ENCODE measurements at regions not wholly inside any gene's neighbourhood (a gene's known extent, or its start where the extent isn't known, plus 50 kb on each side); places are given as distances from the start of the nearest gene placed in this dataset.

DNA sequence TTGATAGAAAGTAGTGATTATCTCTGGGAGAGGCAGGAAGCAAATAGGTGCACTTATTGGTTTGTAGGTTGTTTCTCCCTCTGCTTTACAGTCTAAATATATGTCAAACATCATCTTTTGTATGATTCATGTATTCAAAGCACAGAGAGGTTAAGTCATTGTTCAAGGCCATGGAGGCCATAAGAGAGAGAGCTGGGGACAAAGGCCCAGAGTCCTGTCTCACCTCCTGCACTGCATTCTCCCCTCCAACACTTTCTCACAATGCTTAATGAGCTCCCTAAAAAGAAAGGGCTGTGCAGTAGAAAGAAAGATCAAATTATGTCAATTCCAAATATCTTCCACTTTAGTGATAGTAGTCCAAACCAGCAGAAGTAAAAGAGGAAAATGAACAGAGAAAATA is 180.4 kb upstream of the DIO3 start:
- H3K27me3 ChIP-seq = no peaks in the 10 kb centered on the region
- intact Hi-C loops (cut with DNase I) = no loop called here
- H3K27ac ChIP-seq = no peak overlapping the region
- H3K4me1 ChIP-seq = no peaks in the 10 kb centered on the region
- H3K4me3 ChIP-seq = no peak overlapping the region
- TF ChIP-seq, protein P1, sequence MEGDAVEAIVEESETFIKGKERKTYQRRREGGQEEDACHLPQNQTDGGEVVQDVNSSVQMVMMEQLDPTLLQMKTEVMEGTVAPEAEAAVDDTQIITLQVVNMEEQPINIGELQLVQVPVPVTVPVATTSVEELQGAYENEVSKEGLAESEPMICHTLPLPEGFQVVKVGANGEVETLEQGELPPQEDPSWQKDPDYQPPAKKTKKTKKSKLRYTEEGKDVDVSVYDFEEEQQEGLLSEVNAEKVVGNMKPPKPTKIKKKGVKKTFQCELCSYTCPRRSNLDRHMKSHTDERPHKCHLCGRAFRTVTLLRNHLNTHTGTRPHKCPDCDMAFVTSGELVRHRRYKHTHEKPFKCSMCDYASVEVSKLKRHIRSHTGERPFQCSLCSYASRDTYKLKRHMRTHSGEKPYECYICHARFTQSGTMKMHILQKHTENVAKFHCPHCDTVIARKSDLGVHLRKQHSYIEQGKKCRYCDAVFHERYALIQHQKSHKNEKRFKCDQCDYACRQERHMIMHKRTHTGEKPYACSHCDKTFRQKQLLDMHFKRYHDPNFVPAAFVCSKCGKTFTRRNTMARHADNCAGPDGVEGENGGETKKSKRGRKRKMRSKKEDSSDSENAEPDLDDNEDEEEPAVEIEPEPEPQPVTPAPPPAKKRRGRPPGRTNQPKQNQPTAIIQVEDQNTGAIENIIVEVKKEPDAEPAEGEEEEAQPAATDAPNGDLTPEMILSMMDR (IDR thresholded peaks at IDR 0.05) = no peak
- TF ChIP-seq POLR2A (IDR thresholded peaks at IDR 0.05) = no peak
- no peaks in the 10 kb centered on the region for H3K36me3 ChIP-seq
- peaks cover 0 to 7% (median 0%) of the 10 kb centered on the region in 4 donors for H3K9me3 ChIP-seq
- no peak for DNase-seq
- no peak for ATAC-seq

DNA sequence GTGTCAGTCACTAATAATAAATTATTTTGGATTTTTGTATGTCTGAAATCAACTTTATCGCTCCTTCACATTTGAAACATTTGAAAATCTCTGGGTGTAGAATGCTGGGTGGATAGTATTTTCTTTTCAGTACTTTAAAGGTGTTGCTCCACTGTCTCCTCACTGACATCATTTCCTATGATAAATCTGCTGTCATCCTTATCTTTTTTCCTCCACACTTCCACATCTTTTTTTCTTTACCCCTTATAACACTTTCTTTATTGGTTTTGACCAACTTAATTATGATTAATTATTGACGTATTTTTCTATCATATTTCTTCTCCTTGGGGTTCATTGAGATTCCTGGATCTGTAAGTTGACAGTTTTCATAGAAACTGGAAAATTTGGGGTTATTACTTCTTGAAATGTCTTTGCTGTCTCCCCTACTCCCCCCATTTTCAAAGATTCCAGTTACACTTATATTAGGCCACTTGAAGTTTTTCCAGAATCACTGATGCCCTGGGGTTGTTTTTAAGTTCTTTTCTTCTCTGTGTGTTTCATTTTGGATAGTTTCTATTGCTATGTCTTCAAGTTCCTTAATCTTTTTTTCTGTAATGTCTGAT is 177.5 kb upstream of the DIO3 start:
- intact Hi-C loops (cut with DNase I) = no loop called here
- WGBS (ENCODE audit: insufficient coverage, low coverage, low lambda C conversion rate, missing lambda C conversion rate) = 64% methylated on average over 2 of the region's 2 CpGs
- Histone ChIP-seq H3K4me1 (no peaks in the 10 kb centered on the region), H3K36me3 (no peaks in the 10 kb centered on the region), H3K9me3 (peaks cover 0 to 7% (median 0%) of the 10 kb centered on the region in 4 donors), H3K27ac (no peak overlapping the region), H3K4me3 (no peak overlapping the region), H3K27me3 (no peaks in the 10 kb centered on the region)
- no peak for ATAC-seq
- no peak for DNase-seq
- TF ChIP-seq, protein P1 (IDR thresholded peaks at IDR 0.05) = no peak
- TF ChIP-seq POLR2A (IDR thresholded peaks at IDR 0.05) = no peak

DNA sequence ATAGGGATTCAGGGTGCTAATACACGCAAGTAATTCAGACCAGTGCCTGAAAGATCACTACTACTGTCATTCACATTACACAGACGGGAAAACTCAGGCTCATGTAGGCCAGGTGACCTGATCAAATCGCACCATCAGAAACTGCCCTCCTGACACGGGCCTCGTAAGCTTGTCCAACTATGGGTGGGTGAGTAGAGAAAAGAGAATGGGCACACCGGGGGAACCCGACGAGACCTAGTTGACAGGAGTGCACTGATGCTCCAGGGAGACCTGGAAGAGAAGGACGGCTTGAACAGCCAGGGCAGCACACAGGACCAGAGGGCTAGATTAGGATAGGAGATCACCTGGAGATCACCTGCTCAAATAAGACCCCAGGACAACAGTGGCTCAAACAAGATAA is 166.9 kb upstream of the DIO3 start:
- DNase-seq = no peak
- Histone ChIP-seq H3K9me3 (no peaks in the 10 kb centered on the region), H3K27ac (no peak overlapping the region), H3K4me3 (no peak overlapping the region), H3K27me3 (no peaks in the 10 kb centered on the region), H3K36me3 (no peaks in the 10 kb centered on the region), H3K4me1 (no peaks in the 10 kb centered on the region)
- no peak for ATAC-seq
- intact Hi-C loops (cut with DNase I) = no loop called here
- no peak for TF ChIP-seq POLR2A (IDR thresholded peaks at IDR 0.05)
- TF ChIP-seq, protein P1 (IDR thresholded peaks at IDR 0.05) = no peak
- 73% methylated on average over 7 of the region's 9 CpGs for WGBS (ENCODE audit: insufficient coverage, low coverage, low lambda C conversion rate, missing lambda C conversion rate)

DNA sequence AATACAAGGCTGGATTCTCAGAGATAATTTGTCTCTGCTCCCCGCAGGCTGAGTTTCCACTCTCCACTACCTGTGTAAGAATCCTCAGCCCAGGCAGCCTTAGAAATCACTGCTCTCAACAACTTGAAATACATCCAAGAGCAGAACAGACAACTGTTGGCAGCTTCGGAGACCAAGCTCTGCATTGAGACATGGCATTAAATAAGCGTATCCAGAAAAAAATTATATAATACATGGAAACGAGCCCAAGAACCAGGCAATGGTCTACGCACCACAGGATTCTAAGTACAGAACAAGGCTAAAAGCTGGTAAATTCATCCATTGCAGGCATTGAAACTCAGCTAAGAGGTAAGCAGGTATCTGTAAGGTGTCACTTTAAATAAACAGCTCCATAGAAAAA is 165.5 kb upstream of the DIO3 start:
- DNase-seq (no peak), ATAC-seq (no peak)
- intact Hi-C loops (cut with DNase I) = no loop called here
- Histone ChIP-seq H3K27me3 (no peaks in the 10 kb centered on the region), H3K4me1 (no peaks in the 10 kb centered on the region), H3K4me3 (no peak overlapping the region), H3K27ac (no peak overlapping the region), H3K36me3 (no peaks in the 10 kb centered on the region), H3K9me3 (no peaks in the 10 kb centered on the region)
- 78% methylated on average over 4 of the region's 5 CpGs for WGBS (ENCODE audit: insufficient coverage, low coverage, low lambda C conversion rate, missing lambda C conversion rate)
- TF ChIP-seq, protein P1 (IDR thresholded peaks at IDR 0.05) = no peak
- no peak for TF ChIP-seq POLR2A (IDR thresholded peaks at IDR 0.05)

DNA sequence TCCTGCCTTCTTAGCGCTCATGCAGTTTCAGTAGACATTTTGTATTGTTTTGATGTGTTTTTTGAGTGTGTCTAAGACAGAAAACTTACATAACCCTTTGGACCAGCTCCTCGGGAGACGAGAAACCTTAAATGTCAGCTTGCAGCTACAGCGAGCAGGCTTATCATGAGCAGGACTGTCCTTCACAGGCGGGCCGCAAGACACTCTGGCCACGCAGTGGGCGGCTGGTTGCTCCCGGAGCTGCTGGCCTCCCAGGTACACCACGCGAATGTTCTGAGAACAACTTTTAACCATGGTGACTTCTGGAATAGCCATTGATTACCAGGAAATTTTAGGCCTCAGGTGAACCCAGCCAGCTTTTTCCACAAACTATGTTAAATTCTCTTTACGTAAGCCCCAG is 164.1 kb upstream of the DIO3 start:
- H3K27ac ChIP-seq = no peak overlapping the region
- TF ChIP-seq POLR2A (IDR thresholded peaks at IDR 0.05) = no peak
- TF ChIP-seq, protein P1 (IDR thresholded peaks at IDR 0.05) = no peak
- ATAC-seq (no peak), DNase-seq (no peak)
- no peaks in the 10 kb centered on the region for H3K27me3 ChIP-seq
- H3K4me3 ChIP-seq = no peak overlapping the region
- no peaks in the 10 kb centered on the region for H3K9me3 ChIP-seq
- intact Hi-C loops (cut with DNase I) = no loop called here
- WGBS (ENCODE audit: insufficient coverage, low coverage, low lambda C conversion rate, missing lambda C conversion rate) = 86% methylated on average over 2 of the region's 12 CpGs
- H3K36me3 ChIP-seq = no peaks in the 10 kb centered on the region
- no peaks in the 10 kb centered on the region for H3K4me1 ChIP-seq

Measured in right lobe of liver (tissue), 6 donors.